Osteocyte (in vitro differentiated cells): ENCODE measurements at regions not wholly inside any gene's neighbourhood (a gene's known extent, or its start where the extent isn't known, plus 50 kb on each side); places are given as distances from the start of the nearest gene placed in this dataset.
"Not testable (repeated sequence)": the region's sequence is repeated elsewhere in the genome, so short reads cannot be mapped to it uniquely, and the experiment has no call there.

ENCODE experiments used
- DNase-seq: peaks from one replicate; pipeline ENCODE4 v3.0.0; 2021; ENCODE audit warnings: mixed read lengths; ENCODE audit not compliant: unreplicated experiment; ENCODE audit errors: extremely low spot score
- H3K27ac Mint-ChIP-seq: one replicate; pipeline ENCODE4 v1.8.0; 2021; ENCODE audit warnings: mild to moderate bottlenecking, mixed read lengths; ENCODE audit not compliant: unreplicated experiment
- H3K27me3 Mint-ChIP-seq: one replicate; pipeline ENCODE4 v1.8.0; 2021; ENCODE audit warnings: mixed read lengths; ENCODE audit not compliant: unreplicated experiment
- H3K36me3 Mint-ChIP-seq: one replicate; pipeline ENCODE4 v1.8.0; 2021; ENCODE audit warnings: mixed read lengths; ENCODE audit not compliant: unreplicated experiment
- H3K4me1 Mint-ChIP-seq: one replicate; pipeline ENCODE4 v1.8.0; 2021; ENCODE audit warnings: mixed read lengths; ENCODE audit not compliant: unreplicated experiment
- H3K4me3 Mint-ChIP-seq: one replicate; pipeline ENCODE4 v1.8.0; 2021; ENCODE audit warnings: mild to moderate bottlenecking, moderate library complexity, mixed read lengths; ENCODE audit not compliant: unreplicated experiment
- H3K9me3 Mint-ChIP-seq: one replicate; pipeline ENCODE4 v1.8.0; 2021; ENCODE audit warnings: mixed read lengths; ENCODE audit not compliant: unreplicated experiment
- CTCF ChIP-seq: fragments of 200-600 bp; sonication (generic); IDR thresholded peaks from 2 replicates; pipeline ENCODE4 v1.5.0; 2021; ENCODE audit warnings: antibody characterized with exemption, mild to moderate bottlenecking, moderate library complexity

GRCh38 chr11:46215208-46215931 is 62.1 kb upstream of the CREB3L1 start:
- peaks cover 37% of the 10 kb centered on the region for H3K27me3 Mint-ChIP-seq
- peaks cover 4% of the 10 kb centered on the region for H3K4me1 Mint-ChIP-seq
- TF ChIP-seq CTCF = no peak
- DNase-seq = no peak
- no peak overlapping the region for H3K4me3 Mint-ChIP-seq
- H3K36me3 Mint-ChIP-seq = no peaks in the 10 kb centered on the region
- H3K9me3 Mint-ChIP-seq = no peaks in the 10 kb centered on the region
- no peak overlapping the region for H3K27ac Mint-ChIP-seq

- Mint-ChIP-seq H3K9me3 (no peaks in the 10 kb centered on the region), H3K36me3 (no peaks in the 10 kb centered on the region), H3K27me3 (peaks cover 46% of the 10 kb centered on the region), H3K4me3 (no peak overlapping the region), H3K4me1 (peaks cover 10% of the 10 kb centered on the region), H3K27ac (no peak overlapping the region)
- DNase-seq = no peak
- no peak for TF ChIP-seq CTCF
Measured at GRCh38 chr11:46212720-46213119, 64.7 kb upstream of the CREB3L1 start.

GRCh38 chr11:46210856-46211255 is 66.6 kb upstream of the CREB3L1 start:
- H3K27ac Mint-ChIP-seq = no peak overlapping the region
- H3K4me1 Mint-ChIP-seq = peaks cover 7% of the 10 kb centered on the region
- H3K36me3 Mint-ChIP-seq = no peaks in the 10 kb centered on the region
- H3K27me3 Mint-ChIP-seq = peaks cover 47% of the 10 kb centered on the region
- no peak for DNase-seq
- no peak overlapping the region for H3K4me3 Mint-ChIP-seq
- TF ChIP-seq CTCF = no peak
- H3K9me3 Mint-ChIP-seq = no peaks in the 10 kb centered on the region

GRCh38 chr11:46210133-46210636 is 67.3 kb upstream of the CREB3L1 start:
- no peak for TF ChIP-seq CTCF
- H3K4me3 Mint-ChIP-seq = no peak overlapping the region
- no peaks in the 10 kb centered on the region for H3K9me3 Mint-ChIP-seq
- H3K27ac Mint-ChIP-seq = no peak overlapping the region
- DNase-seq = peak; percentile 30
- H3K27me3 Mint-ChIP-seq = peaks cover 44% of the 10 kb centered on the region
- H3K36me3 Mint-ChIP-seq = no peaks in the 10 kb centered on the region
- peaks cover 7% of the 10 kb centered on the region for H3K4me1 Mint-ChIP-seq

GRCh38 chr11:46209624-46210023 is 67.8 kb upstream of the CREB3L1 start:
- H3K27me3 Mint-ChIP-seq = peaks cover 50% of the 10 kb centered on the region
- DNase-seq = peak; percentile 42
- H3K9me3 Mint-ChIP-seq, H3K4me1 Mint-ChIP-seq, H3K36me3 Mint-ChIP-seq, H3K4me3 Mint-ChIP-seq, H3K27ac Mint-ChIP-seq: not testable (repeated sequence)
